ENCODE measurements at regions not wholly inside any gene's neighbourhood (a gene's known extent, or its start where the extent isn't known, plus 50 kb on each side); places are given as distances from the start of the nearest gene placed in this dataset.

- DNase-seq (ENCODE audit: low spot score in 2 of 2) = no peak
- no peak overlapping the region for H3K27ac ChIP-seq
- H3K4me1 ChIP-seq = no peaks in the 10 kb centered on the region
- no peak overlapping the region for H3K4me3 ChIP-seq
- H3K36me3 ChIP-seq = no peaks in the 10 kb centered on the region
- intact Hi-C loops (cut with DNase I) = no loop called here
- TF ChIP-seq CTCF (IDR thresholded peaks at IDR 0.05) = no peak
- no peaks in the 10 kb centered on the region for H3K9me3 ChIP-seq
- H3K27me3 ChIP-seq = no peaks in the 10 kb centered on the region
Observed at GRCh38 chr5:18119156-18119785, 485.0 kb downstream of the TAF11L14 start.

- Histone ChIP-seq H3K4me3 (no peak overlapping the region), H3K4me1 (no peaks in the 10 kb centered on the region), H3K36me3 (no peaks in the 10 kb centered on the region), H3K9me3 (no peaks in the 10 kb centered on the region), H3K27me3 (no peaks in the 10 kb centered on the region), H3K27ac (no peak overlapping the region)
- intact Hi-C loops (cut with DNase I) = no loop called here
- TF ChIP-seq CTCF (IDR thresholded peaks at IDR 0.05) = no peak
- DNase-seq (ENCODE audit: low spot score in 2 of 2) = no peak
Observed at GRCh38 chr5:18141222-18141621, 507.0 kb downstream of the TAF11L14 start.

GRCh38 chr5:18142831-18143230, 508.6 kb downstream of the TAF11L14 start:
- Histone ChIP-seq H3K27me3 (no peaks in the 10 kb centered on the region), H3K36me3 (no peaks in the 10 kb centered on the region), H3K9me3 (no peaks in the 10 kb centered on the region), H3K4me3 (no peak overlapping the region), H3K27ac (no peak overlapping the region), H3K4me1 (no peaks in the 10 kb centered on the region)
- intact Hi-C loops (cut with DNase I) = no loop called here
- TF ChIP-seq CTCF (IDR thresholded peaks at IDR 0.05) = no peak
- DNase-seq (ENCODE audit: low spot score in 2 of 2) = no peak

GRCh38 chr5:18152671-18153070, 518.4 kb downstream of the TAF11L14 start:
- Histone ChIP-seq H3K27me3 (no peaks in the 10 kb centered on the region), H3K36me3 (no peaks in the 10 kb centered on the region), H3K27ac (no peak overlapping the region), H3K4me3 (no peak overlapping the region), H3K9me3 (no peaks in the 10 kb centered on the region), H3K4me1 (no peaks in the 10 kb centered on the region)
- intact Hi-C loops (cut with DNase I) = no loop called here
- no peak for TF ChIP-seq CTCF (IDR thresholded peaks at IDR 0.05)
- DNase-seq (ENCODE audit: low spot score in 2 of 2) = no peak

GRCh38 chr5:18158166-18158565, 523.9 kb downstream of the TAF11L14 start:
- Histone ChIP-seq H3K27me3 (no peaks in the 10 kb centered on the region), H3K27ac (no peak overlapping the region), H3K4me3 (no peak overlapping the region), H3K4me1 (no peaks in the 10 kb centered on the region), H3K36me3 (no peaks in the 10 kb centered on the region), H3K9me3 (no peaks in the 10 kb centered on the region)
- intact Hi-C loops (cut with DNase I) = no loop called here
- no peak for DNase-seq (ENCODE audit: low spot score in 2 of 2)
- TF ChIP-seq CTCF (IDR thresholded peaks at IDR 0.05) = no peak

- Histone ChIP-seq H3K27ac (no peak overlapping the region), H3K4me1 (no peaks in the 10 kb centered on the region), H3K4me3 (no peak overlapping the region), H3K36me3 (no peaks in the 10 kb centered on the region), H3K9me3 (no peaks in the 10 kb centered on the region), H3K27me3 (no peaks in the 10 kb centered on the region)
- no peak for TF ChIP-seq CTCF (IDR thresholded peaks at IDR 0.05)
- intact Hi-C loops (cut with DNase I) = no loop called here
- DNase-seq (ENCODE audit: low spot score in 2 of 2) = no peak
Observed at GRCh38 chr5:18159331-18159730, 525.1 kb downstream of the TAF11L14 start.
